HCT116 (cell line): ENCODE measurements at regions not wholly inside any gene's neighbourhood (a gene's known extent, or its start where the extent isn't known, plus 50 kb on each side); places are given as distances from the start of the nearest gene placed in this dataset.

Source experiments
- ZNF274 ChIP-seq: fragments of 200-500 bp; sonication (Bioruptor generic); IDR thresholded peaks from 2 replicates; pipeline ENCODE4 v1.6.1; 2014; ENCODE audit warnings: mild to moderate bottlenecking, low read depth, low read length, inconsistent platforms
- TF ChIP-seq, protein P1 (sequence below), 3 experiments: fragments of 200-600 bp in 1 of 3; sonication (generic) in 1 of 3; IDR thresholded peaks in 2 of 3; conservative IDR thresholded peaks in 1 of 3; 2 replicates each; pipeline ENCODE4 v1.5.1; 2012 to 2017; ENCODE audit warnings: low read depth in 2 of 3, low read length in 2 of 3, antibody characterized with exemption in 1 of 3, borderline replicate concordance in 1 of 3, control low read depth in 1 of 3, mild to moderate bottlenecking in 1 of 3, mixed read lengths in 1 of 3, mixed run types in 1 of 3, moderate library complexity in 1 of 3; ENCODE audit not compliant: insufficient read depth in 1 of 3

DNA sequence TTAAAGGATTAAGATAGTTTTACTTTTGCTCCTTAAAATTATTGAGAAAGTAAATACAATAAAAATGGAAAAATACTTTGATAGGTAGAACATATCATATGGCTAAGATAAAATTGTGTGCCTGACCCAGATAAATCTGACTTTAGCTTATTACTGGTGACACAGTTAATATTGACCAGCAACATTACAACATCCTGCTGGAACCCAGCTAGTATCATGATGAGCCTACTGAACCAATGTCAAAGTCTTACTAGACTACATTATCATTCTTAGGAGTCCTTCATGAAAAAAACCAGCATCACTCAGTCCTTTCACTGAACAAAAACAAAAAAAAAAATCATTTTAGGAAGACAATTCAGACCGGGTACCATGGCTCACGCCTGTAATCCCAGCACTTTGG lies 164.8 kb upstream of the CDK1 start:
- TF ChIP-seq, protein P1, sequence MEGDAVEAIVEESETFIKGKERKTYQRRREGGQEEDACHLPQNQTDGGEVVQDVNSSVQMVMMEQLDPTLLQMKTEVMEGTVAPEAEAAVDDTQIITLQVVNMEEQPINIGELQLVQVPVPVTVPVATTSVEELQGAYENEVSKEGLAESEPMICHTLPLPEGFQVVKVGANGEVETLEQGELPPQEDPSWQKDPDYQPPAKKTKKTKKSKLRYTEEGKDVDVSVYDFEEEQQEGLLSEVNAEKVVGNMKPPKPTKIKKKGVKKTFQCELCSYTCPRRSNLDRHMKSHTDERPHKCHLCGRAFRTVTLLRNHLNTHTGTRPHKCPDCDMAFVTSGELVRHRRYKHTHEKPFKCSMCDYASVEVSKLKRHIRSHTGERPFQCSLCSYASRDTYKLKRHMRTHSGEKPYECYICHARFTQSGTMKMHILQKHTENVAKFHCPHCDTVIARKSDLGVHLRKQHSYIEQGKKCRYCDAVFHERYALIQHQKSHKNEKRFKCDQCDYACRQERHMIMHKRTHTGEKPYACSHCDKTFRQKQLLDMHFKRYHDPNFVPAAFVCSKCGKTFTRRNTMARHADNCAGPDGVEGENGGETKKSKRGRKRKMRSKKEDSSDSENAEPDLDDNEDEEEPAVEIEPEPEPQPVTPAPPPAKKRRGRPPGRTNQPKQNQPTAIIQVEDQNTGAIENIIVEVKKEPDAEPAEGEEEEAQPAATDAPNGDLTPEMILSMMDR (IDR thresholded peaks at IDR 0.05 in 2 of 3, conservative IDR thresholded peaks at IDR 0.05 in 1 of 3; ENCODE audit: borderline replicate concordance in 1 of 3, insufficient read depth in 1 of 3, low read depth in 2 of 3, low read length in 2 of 3) = no peak
- TF ChIP-seq ZNF274 = no peak
